ENCODE measurements at regions not wholly inside any gene's neighbourhood (a gene's known extent, or its start where the extent isn't known, plus 50 kb on each side); places are given as distances from the start of the nearest gene placed in this dataset.
A peak's percentile ranks its signal among the peaks of the same experiment; 100 is the strongest.

GRCh38 chr6:21299216-21299615 lies 294.3 kb upstream of the SOX4 start:
- TF ChIP-seq, protein P1, sequence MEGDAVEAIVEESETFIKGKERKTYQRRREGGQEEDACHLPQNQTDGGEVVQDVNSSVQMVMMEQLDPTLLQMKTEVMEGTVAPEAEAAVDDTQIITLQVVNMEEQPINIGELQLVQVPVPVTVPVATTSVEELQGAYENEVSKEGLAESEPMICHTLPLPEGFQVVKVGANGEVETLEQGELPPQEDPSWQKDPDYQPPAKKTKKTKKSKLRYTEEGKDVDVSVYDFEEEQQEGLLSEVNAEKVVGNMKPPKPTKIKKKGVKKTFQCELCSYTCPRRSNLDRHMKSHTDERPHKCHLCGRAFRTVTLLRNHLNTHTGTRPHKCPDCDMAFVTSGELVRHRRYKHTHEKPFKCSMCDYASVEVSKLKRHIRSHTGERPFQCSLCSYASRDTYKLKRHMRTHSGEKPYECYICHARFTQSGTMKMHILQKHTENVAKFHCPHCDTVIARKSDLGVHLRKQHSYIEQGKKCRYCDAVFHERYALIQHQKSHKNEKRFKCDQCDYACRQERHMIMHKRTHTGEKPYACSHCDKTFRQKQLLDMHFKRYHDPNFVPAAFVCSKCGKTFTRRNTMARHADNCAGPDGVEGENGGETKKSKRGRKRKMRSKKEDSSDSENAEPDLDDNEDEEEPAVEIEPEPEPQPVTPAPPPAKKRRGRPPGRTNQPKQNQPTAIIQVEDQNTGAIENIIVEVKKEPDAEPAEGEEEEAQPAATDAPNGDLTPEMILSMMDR (IDR thresholded peaks at IDR 0.05; ENCODE audit: unreplicated experiment): no peak
- Mint-ChIP-seq H3K4me3 (no peak overlapping the region), H3K27me3 (ENCODE audit: low read depth) (no peaks in the 10 kb centered on the region), H3K36me3 (peaks cover 7% of the 10 kb centered on the region), H3K9me3 (peaks cover 21% of the 10 kb centered on the region), H3K4me1 (peaks cover 20% of the 10 kb centered on the region), H3K27ac (no peak overlapping the region)
- no peak for DNase-seq (ENCODE audit: low spot score in 2 of 2, unreplicated experiment in 2 of 2)

DNA sequence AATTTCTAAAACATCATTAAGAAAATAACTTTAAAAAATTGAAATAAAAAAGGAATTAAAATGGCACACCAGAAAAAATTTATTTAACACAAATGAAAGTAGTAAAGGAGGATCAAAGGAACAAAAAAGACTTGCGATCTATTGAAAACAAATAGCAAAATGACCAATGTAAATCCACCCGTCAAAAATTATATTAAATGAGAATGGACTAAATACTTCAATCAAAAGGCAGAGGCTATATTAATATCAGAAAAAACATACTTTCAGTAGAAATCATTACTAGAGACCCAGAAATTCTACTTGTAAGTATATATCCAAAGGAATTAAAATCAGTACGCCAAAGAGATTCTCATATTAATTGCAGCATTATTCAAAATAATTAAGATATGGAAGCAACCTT lies 293.1 kb upstream of the SOX4 start:
- Mint-ChIP-seq H3K9me3 (peaks cover 26% of the 10 kb centered on the region), H3K27me3 (ENCODE audit: low read depth) (no peaks in the 10 kb centered on the region), H3K4me1 (peaks cover 19% of the 10 kb centered on the region), H3K4me3 (no peak overlapping the region), H3K27ac (no peak overlapping the region), H3K36me3 (peaks cover 7% of the 10 kb centered on the region)
- DNase-seq (ENCODE audit: low spot score in 2 of 2, unreplicated experiment in 2 of 2): no peak
- TF ChIP-seq, protein P1 (IDR thresholded peaks at IDR 0.05; ENCODE audit: unreplicated experiment): no peak

DNA sequence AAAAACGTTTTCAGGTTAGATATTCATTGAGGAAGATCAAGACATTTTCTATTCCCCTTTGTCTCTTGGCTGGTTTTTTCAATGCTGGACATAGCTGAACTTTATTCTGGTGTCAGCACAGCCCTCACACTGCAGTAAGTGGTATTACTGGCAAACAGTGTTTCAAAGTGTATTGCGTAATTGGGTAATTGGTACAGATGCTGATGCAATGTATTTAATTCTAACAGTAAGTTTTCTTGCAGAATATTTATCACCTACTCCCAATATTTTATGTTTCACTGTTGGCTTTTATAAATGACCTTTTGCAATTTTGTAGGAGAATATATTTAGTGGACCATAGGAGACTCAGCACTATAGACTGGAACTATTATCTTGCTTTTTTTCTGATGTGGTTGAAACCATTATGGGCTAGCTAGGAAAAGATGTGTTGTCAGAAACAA lies 287.6 kb upstream of the SOX4 start:
- Mint-ChIP-seq H3K4me3 (no peak overlapping the region), H3K36me3 (peaks cover 7% of the 10 kb centered on the region), H3K27me3 (ENCODE audit: low read depth) (no peaks in the 10 kb centered on the region), H3K9me3 (peaks cover 23% of the 10 kb centered on the region), H3K27ac (no peak overlapping the region), H3K4me1 (peaks cover 14% of the 10 kb centered on the region)
- no peak for DNase-seq (ENCODE audit: low spot score in 2 of 2, unreplicated experiment in 2 of 2)
- TF ChIP-seq, protein P1 (IDR thresholded peaks at IDR 0.05; ENCODE audit: unreplicated experiment): no peak

DNA sequence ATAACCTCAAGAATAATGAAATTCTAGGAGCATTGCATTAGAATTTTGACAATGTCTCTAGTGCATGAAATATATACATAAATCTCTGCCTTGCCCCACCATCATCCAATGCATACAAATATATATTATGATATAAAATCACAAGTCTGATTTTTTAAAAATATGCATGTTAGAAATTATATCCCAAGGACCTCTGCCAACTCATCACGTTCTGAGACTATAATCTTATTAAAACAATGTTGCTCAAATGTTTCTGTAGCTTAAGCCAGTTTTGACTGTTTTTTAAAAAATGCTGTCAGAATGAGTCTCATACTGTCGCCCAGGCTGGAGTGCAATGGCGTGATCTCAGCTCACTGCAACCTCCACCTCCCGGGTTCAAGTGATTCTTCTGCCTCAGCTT lies 287.0 kb upstream of the SOX4 start:
- no peak overlapping the region for H3K27ac Mint-ChIP-seq
- no peaks in the 10 kb centered on the region for H3K27me3 Mint-ChIP-seq (ENCODE audit: low read depth)
- H3K4me3 Mint-ChIP-seq: no peak overlapping the region
- TF ChIP-seq, protein P1 (IDR thresholded peaks at IDR 0.05; ENCODE audit: unreplicated experiment): no peak
- H3K9me3 Mint-ChIP-seq: peaks cover 22% of the 10 kb centered on the region
- no peak for DNase-seq (ENCODE audit: low spot score in 2 of 2, unreplicated experiment in 2 of 2)
- peaks cover 17% of the 10 kb centered on the region for H3K4me1 Mint-ChIP-seq
- peaks cover 7% of the 10 kb centered on the region for H3K36me3 Mint-ChIP-seq

DNA sequence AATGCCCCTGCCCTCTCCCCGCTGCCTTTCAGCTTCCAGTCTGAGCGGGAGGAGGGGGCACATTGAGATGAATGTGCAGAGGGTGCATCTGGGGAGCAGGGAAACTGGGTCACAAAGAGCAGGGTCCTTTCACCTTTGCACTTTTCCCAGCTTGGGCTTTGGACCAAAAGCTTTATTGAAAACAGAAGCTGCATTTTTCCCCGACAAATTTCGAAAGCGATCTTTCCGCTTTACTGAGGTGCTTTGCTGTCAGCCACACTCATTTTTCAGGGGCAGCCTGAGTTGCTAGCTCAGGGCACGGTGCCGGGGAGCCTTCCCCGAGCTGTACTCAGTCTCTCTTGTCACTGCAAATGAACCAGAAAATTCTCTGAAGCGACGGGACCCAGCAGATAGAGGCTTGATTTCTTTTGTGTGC lies 283.7 kb upstream of the SOX4 start:
- no peak overlapping the region for H3K27ac Mint-ChIP-seq
- peak overlapping the region; percentile 46 for H3K4me3 Mint-ChIP-seq
- H3K9me3 Mint-ChIP-seq: no peaks in the 10 kb centered on the region
- no peaks in the 10 kb centered on the region for H3K27me3 Mint-ChIP-seq (ENCODE audit: low read depth)
- TF ChIP-seq, protein P1 (IDR thresholded peaks at IDR 0.05; ENCODE audit: unreplicated experiment): no peak
- H3K36me3 Mint-ChIP-seq: no peaks in the 10 kb centered on the region
- no peak for DNase-seq (ENCODE audit: low spot score in 2 of 2, unreplicated experiment in 2 of 2)
- H3K4me1 Mint-ChIP-seq: peaks cover 30% of the 10 kb centered on the region

GRCh38 chr6:21310568-21311140 lies 282.9 kb upstream of the SOX4 start:
- TF ChIP-seq, protein P1 (IDR thresholded peaks at IDR 0.05; ENCODE audit: unreplicated experiment): no peak
- Mint-ChIP-seq H3K27me3 (ENCODE audit: low read depth) (no peaks in the 10 kb centered on the region), H3K36me3 (no peaks in the 10 kb centered on the region), H3K27ac (no peak overlapping the region), H3K9me3 (no peaks in the 10 kb centered on the region), H3K4me3 (no peak overlapping the region), H3K4me1 (peaks cover 30% of the 10 kb centered on the region)
- DNase-seq (ENCODE audit: low spot score in 2 of 2, unreplicated experiment in 2 of 2): no peak

All from mesothelial cell of epicardium (in vitro differentiated cells).